HepG2 (cell line): ENCODE measurements at regions not wholly inside any gene's neighbourhood (a gene's known extent, or its start where the extent isn't known, plus 50 kb on each side); places are given as distances from the start of the nearest gene placed in this dataset.

Experiments
- ATAC-seq: fragments of 200-7000 bp; cut with Tn5 transposase; 3 replicates; pipeline ENCODE4 v1.9.1; 2020; ENCODE audit warnings: mild to moderate bottlenecking, moderate library complexity
- BruUV-seq: library from RNA; stranded (reverse); fragments of 400-500 nt; replicated peaks from 2 replicates; lab custom pipeline; 2021; lab: Mats Ljungman, UMichigan
- CTCF ChIA-PET: fragments of 300-600 bp; formaldehyde crosslinking; extraction: SDS; loops from one replicate; lab custom pipeline; 2021; ENCODE audit warnings: low total read pairs, inconsistent platforms, low intra/inter-chr PET ratio; lab: Yijun Ruan, JAX
- POLR2A ChIA-PET: fragments of 350-600 bp; sonication (Branson Sonifier 250); formaldehyde crosslinking; loops from one replicate; lab custom pipeline; 2020; ENCODE audit warnings: antibody characterized with exemption, inconsistent platforms; lab: Yijun Ruan, JAX
- DNase-seq: peaks from one replicate; pipeline ENCODE4 v3.0.0-alpha.2; 2015; ENCODE audit warnings: low spot score
- FAIRE-seq: peaks from 3 replicates; lab custom pipeline; 2011; peaks lifted over from hg19 to GRCh38; lab: Jason Lieb, UNC
- H2AFZ ChIP-seq: one replicate; pipeline ENCODE4 v1.6.1; 2011; ENCODE audit warnings: low read length, inconsistent platforms
- H3K27ac ChIP-seq: fragments of 300-600 bp; 3 replicates; pipeline ENCODE4 v1.8.0; 2011; ENCODE audit warnings: mixed run types, mild to moderate bottlenecking, mixed read lengths, low read length, inconsistent platforms; ENCODE audit not compliant: insufficient read depth; ENCODE audit errors: extremely low read length
- H3K27me3 ChIP-seq, 2 experiments: fragments of 200-600 bp in 1 of 2; 2 replicates in 1 of 2; 3 replicates in 1 of 2; pipeline versions ENCODE4 v1.6.0 to v1.8.0; 2011; ENCODE audit warnings: low read length in 2 of 2, mild to moderate bottlenecking in 2 of 2, moderate library complexity in 2 of 2, inconsistent platforms in 1 of 2; ENCODE audit not compliant: insufficient read depth in 2 of 2, control insufficient read depth in 1 of 2
- H3K36me3 ChIP-seq, 2 experiments: fragments of 200-600 bp in 1 of 2; replicated peaks in 1 of 2; 2 replicates in 1 of 2; 3 replicates in 1 of 2; pipeline versions ENCODE4 v1.5.1 to v1.8.0; 2011; ENCODE audit warnings: low read length in 2 of 2, inconsistent platforms in 1 of 2; ENCODE audit not compliant: insufficient read depth in 2 of 2, control insufficient read depth in 1 of 2
- H3K4me1 ChIP-seq: 2 replicates; pipeline ENCODE4 v1.5.1; 2012; ENCODE audit warnings: low read length, inconsistent platforms; ENCODE audit not compliant: insufficient read depth
- H3K4me2 ChIP-seq: 2 replicates; pipeline ENCODE4 v1.6.0; 2011; ENCODE audit warnings: low read depth, low read length, inconsistent platforms
- H3K4me3 ChIP-seq, 3 experiments: fragments of 200-600 bp in 1 of 3; sonication (generic), shearing (Covaris generic) in 1 of 3; replicated peaks in 1 of 3; 2 replicates each; pipeline ENCODE4 v1.5.1; 2011 to 2016; ENCODE audit warnings: low read length in 3 of 3, inconsistent platforms in 2 of 3, low read depth in 2 of 3, mild to moderate bottlenecking in 2 of 3, control low read depth in 1 of 3, mixed read lengths in 1 of 3; ENCODE audit not compliant: insufficient read depth in 1 of 3
- H3K79me2 ChIP-seq: one replicate; pipeline ENCODE4 v1.6.1; 2011; ENCODE audit warnings: low read length, inconsistent platforms; ENCODE audit not compliant: insufficient read depth
- H3K9ac ChIP-seq: 2 replicates; pipeline ENCODE4 v1.6.0; 2011; ENCODE audit warnings: mild to moderate bottlenecking, low read depth, low read length, inconsistent platforms; ENCODE audit not compliant: insufficient read depth
- H3K9me3 ChIP-seq: 2 replicates; pipeline ENCODE4 v1.5.1; 2012; ENCODE audit warnings: mild to moderate bottlenecking, low read length
- H4K20me1 ChIP-seq: 2 replicates; pipeline ENCODE4 v1.6.0; 2011; ENCODE audit warnings: inconsistent platforms, mild to moderate bottlenecking, low read length, moderate library complexity; ENCODE audit not compliant: insufficient read depth
- FIP1L1 ChIP-seq: fragments of 200-400 bp; formaldehyde crosslinking; IDR thresholded peaks from 2 replicates; pipeline ENCODE4 v1.6.1; 2018; ENCODE audit warnings: low read depth, mild to moderate bottlenecking, low read length, moderate library complexity, borderline replicate concordance; ENCODE audit not compliant: insufficient read depth
- LCORL ChIP-seq, 2 experiments: fragments of 450-650 bp in 1 of 2; sonication (generic) in 1 of 2; formaldehyde crosslinking in 1 of 2; IDR thresholded peaks; 2 replicates each; pipeline versions ENCODE4 v1.5.0 to v1.6.1; 2017 to 2020; ENCODE audit warnings: antibody characterized with exemption in 1 of 2, missing genetic modification reagents in 1 of 2
- LRRFIP1 ChIP-seq: sonication (generic); formaldehyde crosslinking; conservative IDR thresholded peaks from 2 replicates; pipeline ENCODE4 v1.4.0; 2020; ENCODE audit warnings: missing genetic modification reagents
- MED1 ChIP-seq: sonication (generic); formaldehyde crosslinking; IDR thresholded peaks from 2 replicates; pipeline ENCODE4 v1.4.0; 2020; ENCODE audit warnings: missing genetic modification reagents
- MYPOP ChIP-seq: sonication (generic); formaldehyde crosslinking; IDR thresholded peaks from 2 replicates; pipeline ENCODE4 v1.8.1; 2023; ENCODE audit warnings: mild to moderate bottlenecking, moderate library complexity, missing genetic modification reagents
- NFRKB ChIP-seq: fragments of 450-650 bp; IDR thresholded peaks from 2 replicates; pipeline ENCODE4 v1.6.1; 2017
- TCF12 ChIP-seq, 2 experiments: fragments of 450-650 bp in 1 of 2; sonication (generic) in 1 of 2; formaldehyde crosslinking in 1 of 2; IDR thresholded peaks; 2 replicates each; pipeline versions ENCODE4 v1.6.1 to v1.8.0; 2017 to 2022; ENCODE audit warnings: antibody characterized with exemption in 1 of 2, mild to moderate bottlenecking in 1 of 2, missing genetic modification reagents in 1 of 2, moderate library complexity in 1 of 2
- XBP1 ChIP-seq: sonication (generic); formaldehyde crosslinking; IDR thresholded peaks from 2 replicates; pipeline ENCODE4 v1.5.0; 2020; ENCODE audit warnings: missing genetic modification reagents
- ZMYM2 ChIP-seq: sonication (generic); formaldehyde crosslinking; IDR thresholded peaks from 2 replicates; pipeline ENCODE4 v1.8.0; 2022; ENCODE audit warnings: mild to moderate bottlenecking, missing genetic modification reagents
- ZNF142 ChIP-seq: sonication (generic); formaldehyde crosslinking; IDR thresholded peaks from 2 replicates; pipeline ENCODE4 v1.4.0; 2020; ENCODE audit warnings: missing genetic modification reagents
- ZNF563 ChIP-seq: sonication (generic); formaldehyde crosslinking; IDR thresholded peaks from 2 replicates; pipeline ENCODE4 v1.8.0; 2022; ENCODE audit warnings: mild to moderate bottlenecking, moderate library complexity, missing genetic modification reagents
- ZNF775 ChIP-seq: sonication (generic); formaldehyde crosslinking; IDR thresholded peaks from 2 replicates; pipeline ENCODE4 v1.4.0; 2020; ENCODE audit warnings: missing genetic modification reagents, mild to moderate bottlenecking, moderate library complexity, borderline replicate concordance
- in situ Hi-C: cut with HindIII; loops from 2 replicates; pipeline ENCODE4 v1.10.0; 2017; ENCODE audit warnings: low pct_unique_long_range_greater_than_20kb; ENCODE audit not compliant: extremely low pct_ligation_motif_present
- intact Hi-C: fragments of 100-400 bp; cut with micrococcal nuclease; formaldehyde crosslinking; loops from one replicate; pipeline ENCODE4 v1.10.0; 2022; ENCODE audit not compliant: unreplicated experiment

- ChIA-PET POLR2A (no interaction called here), CTCF (no interaction called here)
- Histone ChIP-seq H3K36me3 (no peaks in the 10 kb centered on the region), H3K4me2 (no peak overlapping the region), H3K27me3 (no peaks in the 10 kb centered on the region), H3K79me2 (no peaks in the 10 kb centered on the region), H3K9me3 (no peaks in the 10 kb centered on the region), H2AFZ (no peak overlapping the region), H4K20me1 (no peaks in the 10 kb centered on the region), H3K9ac (no peak overlapping the region), H3K4me3 (no peak overlapping the region), H3K27ac (no peak overlapping the region), H3K4me1 (no peaks in the 10 kb centered on the region)
- intact Hi-C loops: no loop called here
- TF ChIP-seq NFRKB (no peak), XBP1 (CRISPR knock-in tag) (no peak), ZNF142 (CRISPR knock-in tag) (no peak), ZNF775 (CRISPR knock-in tag) (no peak), MYPOP (no peak), LCORL (IDR thresholded peaks at IDR 0.05) (no peak), LCORL (CRISPR knock-in tag; IDR thresholded peaks at IDR 0.05) (no peak), FIP1L1 (no peak), MED1 (no peak), TCF12 (IDR thresholded peaks at IDR 0.05) (no peak), TCF12 (CRISPR knock-in tag; IDR thresholded peaks at IDR 0.05) (no peak), ZNF563 (CRISPR knock-in tag) (no peak), LRRFIP1 (CRISPR knock-in tag) (no peak), ZMYM2 (CRISPR knock-in tag) (no peak)
- no peak for ATAC-seq
- FAIRE-seq: no peak
- no TSS peak for BruUV-seq
- in situ Hi-C loops: loop anchor here (25.0 kb wide), 1 partner anchor 518 kb away; no protein-coding TSS in a partner anchor
- no peak for DNase-seq
These were observed 450.5 kb upstream of the ACVR2A start for GRCh38 chr2:147394179-147394790.
